Fibroblast of lung (primary cell): ENCODE measurements at regions not wholly inside any gene's neighbourhood (a gene's known extent, or its start where the extent isn't known, plus 50 kb on each side); places are given as distances from the start of the nearest gene placed in this dataset.
A peak's percentile ranks its signal among the peaks of the same experiment; 100 is the strongest.
"Not testable (repeated sequence)": the region's sequence is repeated elsewhere in the genome, so short reads cannot be mapped to it uniquely, and the experiment has no call there.

Source experiments
- DNase-seq, 2 donors: peaks; one replicate each; pipeline versions ENCODE4 v3.0.0 to v3.0.0-alpha.2; 2010; ENCODE audit warnings: low read depth in 2 of 2
- H2AFZ ChIP-seq: 2 replicates; pipeline ENCODE4 v1.5.1; 2012; ENCODE audit warnings: low read length, control low read depth, inconsistent platforms
- H3K27ac ChIP-seq: 2 replicates; pipeline ENCODE4 v1.5.1; 2011; ENCODE audit warnings: low read length, control low read depth; ENCODE audit not compliant: insufficient read depth
- H3K27me3 ChIP-seq: 2 replicates; pipeline ENCODE4 v1.5.1; 2011; ENCODE audit warnings: mild to moderate bottlenecking, low read length; ENCODE audit not compliant: control insufficient read depth, insufficient read depth
- H3K36me3 ChIP-seq: 2 replicates; pipeline ENCODE4 v1.5.1; 2011; ENCODE audit warnings: low read length; ENCODE audit not compliant: control insufficient read depth, insufficient read depth
- H3K4me1 ChIP-seq: 2 replicates; pipeline ENCODE4 v1.5.1; 2011; ENCODE audit warnings: low read length; ENCODE audit not compliant: control insufficient read depth, insufficient read depth; ENCODE audit errors: extremely low read depth
- H3K4me2 ChIP-seq: 2 replicates; pipeline ENCODE4 v1.5.1; 2011; ENCODE audit warnings: low read length, control low read depth; ENCODE audit not compliant: insufficient read depth; ENCODE audit errors: extremely low read depth
- H3K4me3 ChIP-seq, 4 experiments: fragments of 200-600 bp in 1 of 4; sonication (generic) in 1 of 4; replicated peaks in 1 of 4; 2 replicates each; pipeline ENCODE4 v1.5.1; 2011 to 2016; ENCODE audit warnings: low read length in 4 of 4, low read depth in 3 of 4, mild to moderate bottlenecking in 3 of 4, control low read depth in 2 of 4, inconsistent platforms in 1 of 4, mixed read lengths in 1 of 4; ENCODE audit not compliant: insufficient read depth in 1 of 4; ENCODE audit errors: control extremely low read depth in 1 of 4
- H3K79me2 ChIP-seq: 2 replicates; pipeline ENCODE4 v1.5.1; 2012; ENCODE audit warnings: mild to moderate bottlenecking, low read length, inconsistent platforms; ENCODE audit not compliant: control insufficient read depth, insufficient read depth
- H3K9ac ChIP-seq: 2 replicates; pipeline ENCODE4 v1.5.1; 2011; ENCODE audit warnings: mild to moderate bottlenecking, low read length, control low read depth; ENCODE audit not compliant: insufficient read depth
- H3K9me3 ChIP-seq: 2 replicates; pipeline ENCODE4 v1.5.1; 2012; ENCODE audit warnings: low read depth, low read length; ENCODE audit not compliant: control insufficient read depth, insufficient read depth
- H4K20me1 ChIP-seq: 2 replicates; pipeline ENCODE4 v1.5.1; 2011; ENCODE audit warnings: low read length; ENCODE audit not compliant: control insufficient read depth, insufficient read depth; ENCODE audit errors: extremely low read depth
- CTCF ChIP-seq, 2 donors: IDR thresholded peaks in 1 of 2; conservative IDR thresholded peaks in 1 of 2; 1 replicate in 1 of 2; 2 replicates in 1 of 2; pipeline ENCODE4 v1.5.1; 2011 to 2012; ENCODE audit warnings: low read length in 2 of 2, control low read depth in 1 of 2, inconsistent platforms in 1 of 2, low read depth in 1 of 2, mild to moderate bottlenecking in 1 of 2
- EZH2 ChIP-seq: IDR thresholded peaks from 2 replicates; pipeline ENCODE4 v1.5.1; 2012; ENCODE audit warnings: low read length, control low read depth, mild to moderate bottlenecking; ENCODE audit errors: missing control alignments

DNA sequence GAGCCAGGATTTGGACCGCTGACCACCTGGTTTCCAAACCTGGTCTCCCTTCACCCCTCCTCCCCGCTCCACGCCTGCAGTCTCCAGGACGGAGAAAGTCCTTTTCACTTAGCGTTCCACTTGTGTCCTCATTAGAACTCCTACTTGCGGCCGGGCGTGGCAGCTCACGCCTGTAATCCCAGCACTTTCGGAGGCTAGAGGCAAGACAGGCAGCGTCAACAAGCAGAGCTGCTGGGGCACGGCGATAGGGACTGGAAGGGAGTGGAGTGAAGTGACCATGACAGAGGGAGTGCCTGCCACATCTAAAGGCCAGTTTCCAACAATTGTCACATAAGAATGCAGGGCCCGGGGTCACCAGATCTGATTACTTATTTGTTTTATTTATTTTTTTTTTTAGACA lies 132.5 kb upstream of the NCOR2 start:
- no peaks in the 10 kb centered on the region for H3K36me3 ChIP-seq
- H3K9ac ChIP-seq, result no peak overlapping the region
- no peak for TF ChIP-seq EZH2
- TF ChIP-seq CTCF (conservative IDR thresholded peaks at IDR 0.05 in 1 of 2, IDR thresholded peaks at IDR 0.05 in 1 of 2; ENCODE audit: low read depth in 1 of 2, low read length in 2 of 2), result no peak
- peaks cover 17% of the 10 kb centered on the region for H3K27me3 ChIP-seq
- no peak for DNase-seq
- H4K20me1 ChIP-seq, result no peaks in the 10 kb centered on the region
- H3K4me3 ChIP-seq, result no peak overlapping the region
- H3K27ac ChIP-seq, result no peak overlapping the region
- H2AFZ ChIP-seq, result no peak overlapping the region
- no peak overlapping the region for H3K4me2 ChIP-seq
- H3K4me1 ChIP-seq, result peaks cover 8% of the 10 kb centered on the region
- H3K9me3 ChIP-seq, result no peaks in the 10 kb centered on the region
- H3K79me2 ChIP-seq, result no peaks in the 10 kb centered on the region

GRCh38 chr12:124698998-124699305 lies 131.5 kb upstream of the NCOR2 start:
- no peak for TF ChIP-seq CTCF (conservative IDR thresholded peaks at IDR 0.05 in 1 of 2, IDR thresholded peaks at IDR 0.05 in 1 of 2; ENCODE audit: low read depth in 1 of 2, low read length in 2 of 2)
- TF ChIP-seq EZH2, result no peak
- Histone ChIP-seq H4K20me1 (no peaks in the 10 kb centered on the region), H3K4me3 (no peak overlapping the region), H3K4me1 (peaks cover 8% of the 10 kb centered on the region), H2AFZ (no peak overlapping the region), H3K36me3 (no peaks in the 10 kb centered on the region), H3K79me2 (no peaks in the 10 kb centered on the region), H3K4me2 (no peak overlapping the region), H3K27ac (no peak overlapping the region), H3K9ac (no peak overlapping the region), H3K27me3 (peaks cover 17% of the 10 kb centered on the region), H3K9me3 (no peaks in the 10 kb centered on the region)
- no peak for DNase-seq

DNA sequence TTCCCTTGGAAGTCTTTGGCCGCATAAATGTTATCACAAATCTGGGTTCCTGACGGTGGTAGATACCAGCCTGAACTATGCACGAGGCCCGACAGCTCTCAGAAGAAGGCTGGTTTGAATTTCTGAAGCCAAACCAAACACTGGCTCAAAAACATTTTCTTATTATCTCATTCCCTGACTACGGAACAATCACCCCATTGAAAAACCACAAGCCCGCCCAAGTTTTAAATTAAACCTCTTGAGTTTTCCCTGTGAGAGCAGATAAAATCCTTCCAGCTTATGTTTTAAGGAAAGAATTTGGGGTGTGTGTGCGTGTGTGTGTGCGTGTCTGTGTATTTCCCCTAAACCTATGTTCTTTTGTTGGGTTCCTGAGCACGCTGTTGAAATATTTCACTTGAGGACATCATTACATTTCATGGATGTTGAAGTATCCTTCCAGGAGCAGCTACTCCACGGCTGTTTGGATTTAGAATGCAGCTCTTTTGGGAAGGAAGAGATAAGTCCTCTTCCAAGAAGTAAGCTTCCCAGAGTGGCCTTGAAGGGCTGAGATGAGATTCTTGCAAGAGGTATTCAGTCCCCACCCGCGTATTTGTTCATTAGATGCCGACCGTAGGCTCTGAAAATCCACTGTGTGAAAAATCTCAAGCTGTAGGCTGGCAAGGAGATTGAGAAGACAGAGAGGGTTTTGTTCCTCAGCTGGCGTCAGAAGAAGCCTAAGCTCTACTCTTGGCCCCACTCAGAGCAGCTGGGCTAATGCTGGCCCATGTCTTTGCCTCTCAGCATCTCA lies 131.0 kb upstream of the NCOR2 start:
- Histone ChIP-seq H3K27me3 (peaks cover 17% of the 10 kb centered on the region), H2AFZ (no peak overlapping the region), H3K79me2 (no peaks in the 10 kb centered on the region), H3K36me3 (no peaks in the 10 kb centered on the region), H3K4me1 (peaks cover 8% of the 10 kb centered on the region), H3K9ac (no peak overlapping the region), H3K4me3 (no peak overlapping the region), H4K20me1 (no peaks in the 10 kb centered on the region), H3K4me2 (peak overlapping the region; percentile 35), H3K9me3 (no peaks in the 10 kb centered on the region), H3K27ac (no peak overlapping the region)
- no peak for TF ChIP-seq CTCF (conservative IDR thresholded peaks at IDR 0.05 in 1 of 2, IDR thresholded peaks at IDR 0.05 in 1 of 2; ENCODE audit: low read depth in 1 of 2, low read length in 2 of 2)
- DNase-seq, result peak in 1 of 2 donors; percentile 96

DNA sequence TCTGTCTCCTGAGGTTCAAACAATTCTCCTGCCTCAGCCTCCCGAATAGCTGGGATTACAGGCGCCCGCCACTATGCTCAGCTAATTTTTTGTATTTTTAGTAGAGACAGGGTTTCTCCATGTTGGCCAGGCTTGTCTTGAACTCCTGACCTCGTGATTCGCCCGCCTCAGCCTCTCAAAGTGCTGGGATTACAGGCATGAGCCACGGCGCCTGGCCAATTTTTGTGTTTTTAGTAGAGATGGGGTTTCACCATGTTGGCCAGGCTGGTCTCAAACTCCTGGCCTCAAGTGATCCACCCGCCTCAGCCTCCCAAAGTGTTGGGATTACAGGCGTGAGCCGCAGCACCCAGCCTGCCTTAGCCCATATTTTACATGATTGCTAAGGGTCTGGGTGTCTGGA lies 130.3 kb upstream of the NCOR2 start:
- H3K9me3 ChIP-seq, H3K9ac ChIP-seq, DNase-seq, H3K4me2 ChIP-seq, H4K20me1 ChIP-seq, H3K4me3 ChIP-seq, H3K4me1 ChIP-seq, H3K27ac ChIP-seq, H3K79me2 ChIP-seq, H3K36me3 ChIP-seq, H2AFZ ChIP-seq: not testable (repeated sequence)
- H3K27me3 ChIP-seq, result peaks cover 17% of the 10 kb centered on the region
